Esophagus (tissue), 2 donors: ENCODE measurements at regions not wholly inside any gene's neighbourhood (a gene's known extent, or its start where the extent isn't known, plus 50 kb on each side); places are given as distances from the start of the nearest gene placed in this dataset.

Source experiments
- H3K27ac ChIP-seq, 2 donors: one replicate each; pipeline ENCODE4 v1.5.1; 2013; ENCODE audit warnings: low read depth in 2 of 2, mild to moderate bottlenecking in 2 of 2, inconsistent platforms in 1 of 2, low read length in 1 of 2, moderate library complexity in 1 of 2
- H3K27me3 ChIP-seq, 2 donors: one replicate each; pipeline ENCODE4 v1.6.1; 2013; ENCODE audit warnings: low read length in 2 of 2, control low read depth in 1 of 2, mild to moderate bottlenecking in 1 of 2; ENCODE audit not compliant: insufficient read depth in 2 of 2, control insufficient read depth in 1 of 2
- H3K36me3 ChIP-seq, 2 donors: one replicate each; pipeline ENCODE4 v1.6.1; 2013; ENCODE audit warnings: low read length in 1 of 2; ENCODE audit not compliant: control insufficient read depth in 2 of 2, insufficient read depth in 2 of 2
- H3K4me1 ChIP-seq, 2 donors: one replicate each; pipeline ENCODE4 v1.6.1; 2013; ENCODE audit warnings: low read length in 1 of 2; ENCODE audit not compliant: control insufficient read depth in 2 of 2, insufficient read depth in 2 of 2
- H3K4me3 ChIP-seq, 2 donors: one replicate each; pipeline ENCODE4 v1.5.1; 2013; ENCODE audit warnings: low read length in 2 of 2, mild to moderate bottlenecking in 2 of 2, low read depth in 1 of 2, moderate library complexity in 1 of 2
- H3K9me3 ChIP-seq, 2 donors: one replicate each; pipeline ENCODE4 v1.6.1; 2013; ENCODE audit warnings: mild to moderate bottlenecking in 2 of 2, low read depth in 1 of 2, low read length in 1 of 2, moderate library complexity in 1 of 2; ENCODE audit not compliant: control insufficient read depth in 2 of 2, insufficient read depth in 1 of 2
- WGBS, 2 donors: extraction: QIAGEN DNeasy Blood & Tissue Kit; methylation state at CpG; one replicate each; pipeline ENCODE4 v1.1.7; 2013; 5-methylcytosine and 5-hydroxymethylcytosine counted together
- donor health status: healthy with polysubstance abuse.
- donor health status: Bipolar disorder and iron deficiency.

- H3K27ac ChIP-seq: no peak overlapping the region
- H3K36me3 ChIP-seq: no peaks in the 10 kb centered on the region
Observed at GRCh38 chr13:76231522-76232167, 595.5 kb downstream of the LMO7 start.

GRCh38 chr13:76229281-76229680 lies 593.2 kb downstream of the LMO7 start:
- H3K4me3 ChIP-seq: no peak overlapping the region
- H3K4me1 ChIP-seq: no peaks in the 10 kb centered on the region
- H3K27ac ChIP-seq: no peak overlapping the region
- no peaks in the 10 kb centered on the region for H3K36me3 ChIP-seq
- no peaks in the 10 kb centered on the region for H3K27me3 ChIP-seq
- H3K9me3 ChIP-seq: no peaks in the 10 kb centered on the region
- WGBS, 2 donors: 73 to 85% methylated on average over 2 of the region's 2 CpGs

More at GRCh38 chr13:76231522-76232167, 595.5 kb downstream of the LMO7 start:
- no peaks in the 10 kb centered on the region for H3K9me3 ChIP-seq
- H3K27me3 ChIP-seq: no peaks in the 10 kb centered on the region
- no peaks in the 10 kb centered on the region for H3K4me1 ChIP-seq
- WGBS, 2 donors: 92 to 97% methylated on average over 4 of the region's 4 CpGs
- no peak overlapping the region for H3K4me3 ChIP-seq

GRCh38 chr13:76226941-76227340 lies 590.8 kb downstream of the LMO7 start:
- Histone ChIP-seq H3K27ac (no peak overlapping the region), H3K4me1 (no peaks in the 10 kb centered on the region)
- 76 to 82% methylated on average over 1 of the region's 1 CpG for WGBS, 2 donors

GRCh38 chr13:76225815-76226489 lies 589.8 kb downstream of the LMO7 start:
- Histone ChIP-seq H3K27ac (no peak overlapping the region), H3K4me3 (no peak overlapping the region)
- WGBS, 2 donors: 68 to 69% methylated on average over 8 of the region's 8 CpGs

More at GRCh38 chr13:76226941-76227340, 590.8 kb downstream of the LMO7 start:
- Histone ChIP-seq H3K36me3 (no peaks in the 10 kb centered on the region), H3K27me3 (no peaks in the 10 kb centered on the region), H3K4me3 (no peak overlapping the region), H3K9me3 (no peaks in the 10 kb centered on the region)

GRCh38 chr13:76223999-76224398 lies 587.9 kb downstream of the LMO7 start:
- no peaks in the 10 kb centered on the region for H3K36me3 ChIP-seq
- no peaks in the 10 kb centered on the region for H3K4me1 ChIP-seq
- 90 to 94% methylated on average over 5 of the region's 5 CpGs for WGBS, 2 donors
- no peaks in the 10 kb centered on the region for H3K9me3 ChIP-seq
- no peaks in the 10 kb centered on the region for H3K27me3 ChIP-seq
- H3K4me3 ChIP-seq: no peak overlapping the region
- H3K27ac ChIP-seq: no peak overlapping the region

More at GRCh38 chr13:76225815-76226489, 589.8 kb downstream of the LMO7 start:
- Histone ChIP-seq H3K4me1 (no peaks in the 10 kb centered on the region), H3K9me3 (no peaks in the 10 kb centered on the region), H3K27me3 (no peaks in the 10 kb centered on the region), H3K36me3 (no peaks in the 10 kb centered on the region)

- Histone ChIP-seq H3K27ac (no peak overlapping the region), H3K9me3 (no peaks in the 10 kb centered on the region), H3K27me3 (no peaks in the 10 kb centered on the region), H3K4me1 (no peaks in the 10 kb centered on the region), H3K4me3 (no peak overlapping the region), H3K36me3 (no peaks in the 10 kb centered on the region)
- WGBS, 2 donors: 84 to 85% methylated on average over 2 of the region's 2 CpGs
Observed at GRCh38 chr13:76223565-76223964, 587.4 kb downstream of the LMO7 start.

- Histone ChIP-seq H3K4me1 (no peaks in the 10 kb centered on the region), H3K27ac (no peak overlapping the region), H3K9me3 (no peaks in the 10 kb centered on the region), H3K36me3 (no peaks in the 10 kb centered on the region), H3K4me3 (no peak overlapping the region), H3K27me3 (no peaks in the 10 kb centered on the region)
- WGBS, 2 donors: 47 to 77% methylated on average over 2 of the region's 2 CpGs
Observed at GRCh38 chr13:76222511-76222910, 586.4 kb downstream of the LMO7 start.

GRCh38 chr13:76216729-76217128 lies 580.6 kb downstream of the LMO7 start:
- WGBS, 2 donors: 45 to 58% methylated on average over 2 of the region's 2 CpGs
- no peaks in the 10 kb centered on the region for H3K27me3 ChIP-seq
- H3K4me1 ChIP-seq: no peaks in the 10 kb centered on the region
- H3K27ac ChIP-seq: no peak overlapping the region
- H3K4me3 ChIP-seq: no peak overlapping the region
- no peaks in the 10 kb centered on the region for H3K36me3 ChIP-seq
- no peaks in the 10 kb centered on the region for H3K9me3 ChIP-seq

GRCh38 chr13:76214001-76214400 lies 577.9 kb downstream of the LMO7 start:
- H3K36me3 ChIP-seq: no peaks in the 10 kb centered on the region
- H3K9me3 ChIP-seq: no peaks in the 10 kb centered on the region
- no peaks in the 10 kb centered on the region for H3K4me1 ChIP-seq
- 77 to 87% methylated on average over 1 of the region's 1 CpG for WGBS, 2 donors
- no peak overlapping the region for H3K4me3 ChIP-seq
- no peak overlapping the region for H3K27ac ChIP-seq
- no peaks in the 10 kb centered on the region for H3K27me3 ChIP-seq

GRCh38 chr13:76213423-76213904 lies 577.3 kb downstream of the LMO7 start:
- Histone ChIP-seq H3K36me3 (no peaks in the 10 kb centered on the region), H3K4me1 (no peaks in the 10 kb centered on the region), H3K9me3 (no peaks in the 10 kb centered on the region), H3K27me3 (no peaks in the 10 kb centered on the region), H3K27ac (no peak overlapping the region), H3K4me3 (no peak overlapping the region)
- 67 to 75% methylated on average over 3 of the region's 3 CpGs for WGBS, 2 donors
